GM13977 (cell line): ENCODE measurements at regions not wholly inside any gene's neighbourhood (a gene's known extent, or its start where the extent isn't known, plus 50 kb on each side); places are given as distances from the start of the nearest gene placed in this dataset.

Experiments used
- DNase-seq: peaks from one replicate; pipeline ENCODE4 v3.0.0; 2012; ENCODE audit warnings: low spot score
- CTCF ChIP-seq: IDR thresholded peaks from 2 replicates; pipeline ENCODE4 v1.5.1; 2012; ENCODE audit warnings: mild to moderate bottlenecking, control low read depth; ENCODE audit not compliant: insufficient read depth; ENCODE audit errors: extremely low read depth, missing control alignments
- in situ Hi-C: fragments of 300-500 bp; cut with MboI; formaldehyde crosslinking; loops from one replicate; pipeline ENCODE4 v1.12.0; 2022; ENCODE audit warnings: low sequenced_read_pairs, low pct_unique_long_range_greater_than_20kb, mixed read lengths, inconsistent platforms; ENCODE audit not compliant: unreplicated experiment

DNA sequence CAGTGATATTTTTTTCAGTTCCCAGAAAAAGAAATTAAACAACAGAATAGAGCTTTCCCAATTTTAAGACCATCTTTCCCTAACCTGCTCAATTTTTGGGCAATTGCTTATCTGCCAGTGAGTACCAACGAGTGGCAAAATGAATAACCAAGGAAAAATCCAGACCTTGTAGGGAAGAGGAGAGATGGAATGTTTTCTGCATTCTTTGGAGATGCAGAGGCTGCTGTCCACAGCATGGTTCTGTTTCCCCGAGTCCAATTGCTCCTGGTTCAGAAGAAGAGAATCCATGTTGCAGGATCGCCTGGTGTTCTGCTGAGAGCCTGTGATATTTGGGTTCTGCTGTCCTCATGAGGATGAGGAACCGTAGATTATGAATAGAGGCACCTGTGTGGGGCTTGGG, 68.2 kb upstream of the MGAT5 start:
- no peak for DNase-seq
- TF ChIP-seq CTCF = no peak
- in situ Hi-C loops = no loop called here

GRCh38 chr2:134189009-134189720, 64.7 kb upstream of the MGAT5 start:
- no peak for TF ChIP-seq CTCF
- DNase-seq = no peak
- in situ Hi-C loops = no loop called here

GRCh38 chr2:134190062-134190806, 63.6 kb upstream of the MGAT5 start:
- no peak for DNase-seq
- TF ChIP-seq CTCF = no peak
- in situ Hi-C loops = no loop called here

GRCh38 chr2:134190807-134191203, 63.1 kb upstream of the MGAT5 start:
- DNase-seq = no peak
- TF ChIP-seq CTCF = no peak
- in situ Hi-C loops = no loop called here

DNA sequence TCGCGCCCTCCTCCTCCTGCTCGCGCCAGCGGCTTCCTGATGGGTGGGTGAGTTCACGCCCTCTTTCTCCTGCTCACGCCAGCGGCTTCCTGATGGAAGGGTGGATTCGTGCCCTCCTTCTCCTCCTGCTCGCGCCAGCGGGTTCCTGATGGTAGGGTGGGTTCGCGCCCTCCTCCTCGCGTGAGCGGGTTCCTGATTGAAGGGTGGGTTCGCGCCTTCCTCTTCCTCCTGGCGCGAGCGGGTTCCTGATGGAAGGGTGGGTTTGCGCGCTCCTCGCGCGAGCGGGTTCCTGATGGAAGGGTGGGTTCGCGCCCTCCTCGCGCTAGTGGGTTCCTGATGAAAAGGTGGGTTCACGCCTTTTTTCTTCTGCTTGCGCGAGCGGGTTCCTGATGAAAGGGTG, 62.0 kb upstream of the MGAT5 start:
- in situ Hi-C loops = no loop called here
- TF ChIP-seq CTCF = no peak
- DNase-seq = no peak

- no peak for TF ChIP-seq CTCF
- in situ Hi-C loops = no loop called here
- no peak for DNase-seq
Observed at GRCh38 chr2:134193006-134193405, 60.9 kb upstream of the MGAT5 start.
